GM10266 (cell line): ENCODE measurements at regions not wholly inside any gene's neighbourhood (a gene's known extent, or its start where the extent isn't known, plus 50 kb on each side); places are given as distances from the start of the nearest gene placed in this dataset.

ENCODE experiments used
- DNase-seq: peaks from one replicate; pipeline ENCODE4 v3.0.0; 2012; ENCODE audit errors: extremely low spot score
- TF ChIP-seq, protein P1 (sequence below): IDR thresholded peaks from 2 replicates; pipeline ENCODE4 v1.5.1; 2012; ENCODE audit warnings: mild to moderate bottlenecking, low read depth; ENCODE audit not compliant: control insufficient read depth, insufficient read depth; ENCODE audit errors: missing control alignments

DNA sequence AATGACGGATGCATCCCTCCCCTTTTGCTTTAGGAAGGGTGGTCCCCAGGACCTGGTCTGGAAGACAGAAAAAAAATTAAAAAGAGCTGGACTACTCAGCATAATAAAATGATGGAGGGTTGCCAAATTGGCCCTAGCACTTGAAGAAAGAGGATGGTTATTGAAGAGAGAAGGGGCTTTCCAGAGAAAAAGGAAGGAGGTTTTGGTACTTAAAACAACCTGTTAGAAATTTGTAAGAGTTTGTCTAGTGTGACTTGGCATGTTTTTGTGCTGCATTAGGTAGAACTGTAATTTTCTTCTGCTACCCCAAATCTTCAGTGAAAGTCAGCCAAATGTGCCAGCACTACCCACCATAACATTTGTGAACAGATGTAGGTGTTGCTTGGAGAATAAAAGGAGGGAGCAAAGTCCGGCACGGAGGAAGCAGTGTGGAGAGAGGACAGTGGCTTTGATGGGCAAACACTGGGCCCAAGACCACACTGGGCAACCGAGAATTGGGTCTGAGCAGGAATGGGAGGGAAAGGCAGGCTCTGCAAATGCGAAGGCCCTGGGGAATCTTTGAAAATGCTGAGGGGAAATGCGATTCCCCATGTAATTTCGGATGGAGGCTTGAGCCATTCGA, 160.9 kb downstream of the QRSL1 start:
- DNase-seq, result no peak
- TF ChIP-seq, protein P1, sequence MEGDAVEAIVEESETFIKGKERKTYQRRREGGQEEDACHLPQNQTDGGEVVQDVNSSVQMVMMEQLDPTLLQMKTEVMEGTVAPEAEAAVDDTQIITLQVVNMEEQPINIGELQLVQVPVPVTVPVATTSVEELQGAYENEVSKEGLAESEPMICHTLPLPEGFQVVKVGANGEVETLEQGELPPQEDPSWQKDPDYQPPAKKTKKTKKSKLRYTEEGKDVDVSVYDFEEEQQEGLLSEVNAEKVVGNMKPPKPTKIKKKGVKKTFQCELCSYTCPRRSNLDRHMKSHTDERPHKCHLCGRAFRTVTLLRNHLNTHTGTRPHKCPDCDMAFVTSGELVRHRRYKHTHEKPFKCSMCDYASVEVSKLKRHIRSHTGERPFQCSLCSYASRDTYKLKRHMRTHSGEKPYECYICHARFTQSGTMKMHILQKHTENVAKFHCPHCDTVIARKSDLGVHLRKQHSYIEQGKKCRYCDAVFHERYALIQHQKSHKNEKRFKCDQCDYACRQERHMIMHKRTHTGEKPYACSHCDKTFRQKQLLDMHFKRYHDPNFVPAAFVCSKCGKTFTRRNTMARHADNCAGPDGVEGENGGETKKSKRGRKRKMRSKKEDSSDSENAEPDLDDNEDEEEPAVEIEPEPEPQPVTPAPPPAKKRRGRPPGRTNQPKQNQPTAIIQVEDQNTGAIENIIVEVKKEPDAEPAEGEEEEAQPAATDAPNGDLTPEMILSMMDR, result no peak

- TF ChIP-seq, protein P1, result no peak
- no peak for DNase-seq
These were observed 160.2 kb downstream of the QRSL1 start for GRCh38 chr6:106789428-106790148.

DNA sequence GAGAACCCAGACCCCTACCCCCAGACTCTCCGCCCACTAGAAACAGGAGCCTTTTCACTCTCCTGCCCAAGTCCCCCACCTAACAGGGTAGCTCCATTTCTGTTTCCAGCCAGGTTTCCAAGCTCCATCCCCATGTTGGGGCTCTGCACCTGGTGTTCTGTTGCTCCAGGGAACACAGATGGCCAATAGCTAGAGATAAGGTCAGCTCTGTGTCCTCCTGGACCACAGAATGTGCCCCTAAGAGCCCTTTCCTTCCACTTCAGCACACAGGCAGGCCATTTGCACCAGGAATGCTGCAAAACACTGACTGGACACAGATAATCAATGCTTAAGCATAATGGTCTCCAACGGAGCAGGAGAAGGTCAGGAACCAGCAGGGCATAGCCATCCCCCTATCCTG, 159.4 kb downstream of the QRSL1 start:
- DNase-seq, result no peak

DNA sequence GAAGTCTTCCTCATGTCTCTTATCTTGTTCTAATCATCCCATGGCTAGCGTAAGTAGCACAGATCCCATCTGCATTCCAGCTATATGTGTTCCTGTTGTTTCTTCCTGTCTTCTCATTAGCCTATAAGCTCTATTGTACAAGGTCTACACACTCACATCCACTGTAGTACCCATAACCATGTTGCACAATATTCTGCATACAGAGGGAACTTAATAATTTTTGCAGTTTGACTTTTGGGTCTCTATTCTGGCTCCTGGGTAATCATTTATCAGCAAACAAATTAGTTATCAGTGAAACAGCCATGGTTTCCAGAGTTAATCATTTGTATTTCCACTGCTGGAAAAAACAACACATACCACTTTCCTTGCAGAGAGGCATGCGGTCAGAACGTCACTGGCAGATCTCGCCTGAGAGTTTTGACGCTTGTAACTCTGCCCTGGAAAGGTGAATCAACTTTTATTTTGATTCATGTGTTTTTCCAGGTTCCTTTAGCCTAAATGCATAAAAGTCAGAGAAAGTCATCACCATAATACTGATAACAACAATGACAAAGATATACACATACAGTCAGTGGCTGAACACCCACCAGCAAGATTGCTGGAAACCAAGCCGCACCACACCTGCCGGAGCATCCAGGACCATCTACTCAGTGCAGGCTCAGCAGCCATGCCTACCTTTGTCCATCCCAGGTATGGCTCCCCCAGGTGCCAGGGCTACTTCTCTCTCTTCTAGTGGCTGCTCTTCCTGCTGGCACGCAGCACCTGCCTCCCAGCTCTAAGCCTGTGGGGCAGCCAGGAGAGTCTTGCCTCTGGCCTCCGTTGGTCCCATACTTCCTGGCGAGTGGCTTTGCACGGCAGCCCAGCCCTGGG, 158.2 kb downstream of the QRSL1 start:
- TF ChIP-seq, protein P1, result no peak
- DNase-seq, result no peak

More for the DNA sequence above, 159.4 kb downstream of the QRSL1 start:
- TF ChIP-seq, protein P1, result no peak

GRCh38 chr6:106785298-106785697, 155.9 kb downstream of the QRSL1 start:
- TF ChIP-seq, protein P1, result no peak
- DNase-seq, result no peak

DNA sequence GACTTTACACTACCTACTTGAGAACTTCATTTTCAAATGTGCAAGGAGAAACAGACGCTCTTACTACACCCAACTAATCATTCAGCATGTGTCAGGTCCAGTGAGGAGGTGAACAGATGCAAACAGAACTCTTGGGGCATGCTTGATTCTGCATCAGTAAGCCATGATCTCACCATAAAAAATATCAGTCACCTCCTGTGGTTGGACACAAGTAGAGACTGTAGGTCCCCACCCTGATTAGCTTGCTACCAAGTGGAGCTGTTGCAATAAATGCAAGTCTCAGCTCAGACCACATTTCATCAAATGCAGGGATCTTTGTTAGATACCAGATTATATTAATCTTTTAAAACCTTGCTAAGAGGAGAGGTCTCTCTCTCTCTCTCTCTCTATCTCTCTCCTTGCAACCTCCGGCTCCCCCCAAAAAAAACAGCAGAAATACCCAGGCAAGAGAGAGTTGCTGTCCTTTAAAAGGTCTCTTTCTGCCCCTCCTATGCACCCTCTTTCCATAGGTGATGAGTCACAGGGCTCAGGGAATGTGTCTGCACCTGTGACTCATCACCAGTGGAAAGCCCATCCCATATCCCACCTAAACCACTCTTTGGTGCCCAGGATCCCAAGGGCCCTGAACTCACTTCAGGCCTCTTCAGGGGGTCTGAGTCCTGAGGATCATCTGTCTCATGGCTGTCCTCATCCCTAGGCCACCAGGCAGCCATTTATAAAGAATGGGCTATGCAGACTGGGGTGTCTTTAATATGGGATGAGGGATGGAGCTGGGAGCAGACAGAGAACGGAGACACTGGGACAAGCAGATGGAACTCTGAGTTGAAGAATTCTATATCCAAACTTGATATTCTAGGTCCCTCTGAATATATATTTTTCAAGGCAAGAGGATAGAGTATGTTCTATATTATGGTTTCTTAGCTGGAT, 154.5 kb downstream of the QRSL1 start:
- TF ChIP-seq, protein P1, result no peak
- no peak for DNase-seq
